Transverse colon (tissue), 4 donors: ENCODE measurements at regions not wholly inside any gene's neighbourhood (a gene's known extent, or its start where the extent isn't known, plus 50 kb on each side); places are given as distances from the start of the nearest gene placed in this dataset.
"Not testable (repeated sequence)": the region's sequence is repeated elsewhere in the genome, so short reads cannot be mapped to it uniquely, and the experiment has no call there.

ENCODE experiments used
- DNase-seq: peaks from one replicate; pipeline ENCODE4 v3.0.0-alpha.2; 2019
- H3K27ac ChIP-seq, 4 donors: fragments of 200-600 bp; sonication (generic); 2 replicates each; pipeline ENCODE4 v1.5.1; 2016 to 2018; ENCODE audit warnings: inconsistent platforms in 4 of 4
- H3K27me3 ChIP-seq: fragments of 200-600 bp; sonication (generic); 2 replicates; pipeline ENCODE4 v1.5.1; 2017; ENCODE audit warnings: inconsistent platforms
- H3K36me3 ChIP-seq, 4 donors: fragments of 200-600 bp; sonication (generic); 2 replicates each; pipeline ENCODE4 v1.5.1; 2017 to 2019; ENCODE audit warnings: inconsistent platforms in 4 of 4
- H3K4me1 ChIP-seq, 4 donors: fragments of 200-600 bp; sonication (generic); 2 replicates each; pipeline ENCODE4 v1.5.1; 2017 to 2020; ENCODE audit warnings: inconsistent platforms in 4 of 4
- H3K4me3 ChIP-seq, 4 donors: fragments of 200-600 bp; sonication (generic); 1 replicate in 1 of 4; 2 replicates in 3 of 4; pipeline versions ENCODE4 v1.5.1 to v1.6.1; 2017 to 2019; ENCODE audit warnings: inconsistent platforms in 4 of 4
- H3K9me3 ChIP-seq, 2 donors: fragments of 200-600 bp; sonication (generic); 2 replicates each; pipeline ENCODE4 v1.5.1; 2017 to 2019; ENCODE audit warnings: inconsistent platforms in 2 of 2
- CTCF ChIP-seq, 5 experiments: fragments of 200-600 bp in 3 of 5; fragments of 450-650 bp in 2 of 5; sonication (generic) in 3 of 5; IDR thresholded peaks; 1 replicate in 2 of 5; 2 replicates in 3 of 5; pipeline ENCODE4 v1.5.1; 2016 to 2017; ENCODE audit warnings: antibody characterized with exemption in 5 of 5, inconsistent platforms in 3 of 5, mild to moderate bottlenecking in 2 of 5, moderate library complexity in 1 of 5
- EP300 ChIP-seq: sonication (generic); formaldehyde crosslinking; IDR thresholded peaks from one replicate; pipeline ENCODE4 v1.6.1; 2017; ENCODE audit warnings: antibody characterized with exemption, low read depth
- POLR2A ChIP-seq: fragments of 450-650 bp; IDR thresholded peaks from one replicate; pipeline ENCODE4 v1.6.1; 2016; ENCODE audit warnings: antibody characterized with exemption, mild to moderate bottlenecking, moderate library complexity
- POLR2AphosphoS5 ChIP-seq, 3 donors: sonication (generic); formaldehyde crosslinking; IDR thresholded peaks; one replicate each; pipeline ENCODE4 v1.6.1; 2016; ENCODE audit warnings: antibody characterized with exemption in 3 of 3
- WGBS, 2 donors: methylation state at CpG; one replicate each; pipeline ENCODE4 v1.1.5; 2018; ENCODE audit warnings: low coverage in 1 of 2; 5-methylcytosine and 5-hydroxymethylcytosine counted together
- in situ Hi-C, 4 donors: fragments of 200-750 bp; cut with MboI; loops; one replicate each; pipeline versions ENCODE4 v1.15.0 to v1.15.1; 2017; ENCODE audit warnings: low sequenced_read_pairs in 3 of 4, low pct_ligation_motif_present in 1 of 4, low pct_unique_long_range_greater_than_20kb in 1 of 4
- intact Hi-C: fragments of 100-400 bp; cut with DNase I; formaldehyde crosslinking; loops from one replicate; pipeline ENCODE4 v1.15.1; 2023; ENCODE audit warnings: low total_unique reads

GRCh38 chr3:145094355-145094941, 1066.5 kb downstream of the PLOD2 start:
- intact Hi-C loops = no loop called here
- in situ Hi-C loops = no loop called here
- Histone ChIP-seq H3K4me3 (no peak overlapping the region), H3K9me3 (no peaks in the 10 kb centered on the region), H3K4me1 (no peaks in the 10 kb centered on the region), H3K27me3 (no peaks in the 10 kb centered on the region), H3K36me3 (no peaks in the 10 kb centered on the region), H3K27ac (no peak overlapping the region)
- TF ChIP-seq CTCF (IDR thresholded peaks at IDR 0.05) = no peak
- WGBS, 2 donors = 16 to 20% methylated on average over 3 of the region's 3 CpGs
- DNase-seq = no peak

- H3K4me1 ChIP-seq, H3K9me3 ChIP-seq, H3K4me3 ChIP-seq, H3K27me3 ChIP-seq, H3K36me3 ChIP-seq, H3K27ac ChIP-seq, in situ Hi-C loops, DNase-seq, intact Hi-C loops: not testable (repeated sequence)
- 69 to 76% methylated on average over 4 to 5 of the region's 5 CpGs for WGBS, 2 donors
These were observed 1049.8 kb downstream of the PLOD2 start for GRCh38 chr3:145111141-145111540.

GRCh38 chr3:145116769-145117168, 1044.2 kb downstream of the PLOD2 start:
- Histone ChIP-seq H3K36me3 (no peaks in the 10 kb centered on the region), H3K4me3 (no peak overlapping the region), H3K27ac (no peak overlapping the region), H3K27me3 (no peaks in the 10 kb centered on the region), H3K9me3 (no peaks in the 10 kb centered on the region), H3K4me1 (no peaks in the 10 kb centered on the region)
- no peak for DNase-seq
- in situ Hi-C loops (no loop called here), intact Hi-C loops (no loop called here)
- TF ChIP-seq EP300 (no peak), CTCF (IDR thresholded peaks at IDR 0.05) (no peak), POLR2AphosphoS5 (IDR thresholded peaks at IDR 0.05) (no peak), POLR2A (no peak)
- 84 to 89% methylated on average over 2 to 4 of the region's 4 CpGs for WGBS, 2 donors

GRCh38 chr3:145118303-145118702, 1042.7 kb downstream of the PLOD2 start:
- H3K4me3 ChIP-seq = no peak overlapping the region
- H3K36me3 ChIP-seq = no peaks in the 10 kb centered on the region
- in situ Hi-C loops = no loop called here
- intact Hi-C loops = no loop called here
- H3K27ac ChIP-seq = no peak overlapping the region
- WGBS, 2 donors = 95% methylated on average over 1 of the region's 1 CpG; no CpG with 5 or more reads in 1 of the 2 donors
- H3K4me1 ChIP-seq = no peaks in the 10 kb centered on the region
- H3K27me3 ChIP-seq = no peaks in the 10 kb centered on the region
- no peak for DNase-seq
- H3K9me3 ChIP-seq = no peaks in the 10 kb centered on the region
- no peak for TF ChIP-seq CTCF (IDR thresholded peaks at IDR 0.05)
- TF ChIP-seq EP300 = no peak
- no peak for TF ChIP-seq POLR2A
- TF ChIP-seq POLR2AphosphoS5 (IDR thresholded peaks at IDR 0.05) = no peak

- Histone ChIP-seq H3K36me3 (no peaks in the 10 kb centered on the region), H3K4me1 (no peaks in the 10 kb centered on the region), H3K9me3 (no peaks in the 10 kb centered on the region), H3K4me3 (no peak overlapping the region), H3K27me3 (no peaks in the 10 kb centered on the region), H3K27ac (no peak overlapping the region)
- TF ChIP-seq EP300 (no peak), POLR2AphosphoS5 (IDR thresholded peaks at IDR 0.05) (no peak), POLR2A (no peak), CTCF (IDR thresholded peaks at IDR 0.05) (no peak)
- intact Hi-C loops (no loop called here), in situ Hi-C loops (no loop called here)
- DNase-seq = no peak
- 83 to 94% methylated on average over 4 of the region's 4 CpGs for WGBS, 2 donors
These were observed 1035.9 kb downstream of the PLOD2 start for GRCh38 chr3:145124900-145125678.
